K562 (cell line): ENCODE measurements at regions not wholly inside any gene's neighbourhood (a gene's known extent, or its start where the extent isn't known, plus 50 kb on each side); places are given as distances from the start of the nearest gene placed in this dataset.

Experiments used
- ATAC-seq: fragments of 200-7000 bp; cut with Tn5 transposase; 3 replicates; pipeline ENCODE4 v1.9.1; 2020; ENCODE audit warnings: moderate library complexity
- BruUV-seq: library from RNA; stranded (reverse); fragments of 400-500 nt; replicated peaks from 2 replicates; lab custom pipeline; 2021; lab: Mats Ljungman, UMichigan
- CTCF ChIA-PET: fragments of 300-600 bp; formaldehyde crosslinking; extraction: SDS; loops from one replicate; lab custom pipeline; 2021; ENCODE audit warnings: low intra/inter-chr PET ratio; lab: Yijun Ruan, JAX
- POLR2A ChIA-PET: fragments of 300-600, 350-650 bp; sonication (Branson Sonifier 250); formaldehyde crosslinking; extraction: SDS; loops from one replicate; lab custom pipeline; 2021; ENCODE audit warnings: antibody characterized with exemption, inconsistent platforms; lab: Yijun Ruan, JAX
- DNase-seq, 4 experiments: peaks; one replicate each; pipeline versions ENCODE4 v3.0.0 to v3.0.0-alpha.2; 2011 to 2018; ENCODE audit warnings: low spot score in 3 of 4, mixed read lengths in 3 of 4; ENCODE audit errors: extremely low read depth in 1 of 4
- FAIRE-seq: peaks from 2 replicates; lab custom pipeline; 2011; peaks lifted over from hg19 to GRCh38; lab: Jason Lieb, UNC
- H2AFZ ChIP-seq: 2 replicates; pipeline ENCODE4 v1.6.0; 2011; ENCODE audit warnings: low read depth, low read length, control low read depth, inconsistent platforms
- H3K27ac ChIP-seq: fragments of 200-600 bp; 3 replicates; pipeline ENCODE4 v1.8.0; 2011; ENCODE audit warnings: low read depth, mild to moderate bottlenecking, control low read depth, inconsistent platforms, low read length, moderate library complexity, mixed read lengths; ENCODE audit errors: extremely low read depth
- H3K27me3 ChIP-seq, 2 experiments: fragments of 300-600 bp in 1 of 2; 2 replicates in 1 of 2; 3 replicates in 1 of 2; pipeline versions ENCODE4 v1.6.0 to v1.8.0; 2011; ENCODE audit warnings: inconsistent platforms in 2 of 2, low read length in 2 of 2, mild to moderate bottlenecking in 1 of 2, mixed read lengths in 1 of 2, moderate library complexity in 1 of 2; ENCODE audit not compliant: control insufficient read depth in 2 of 2, insufficient read depth in 2 of 2
- H3K36me3 ChIP-seq: fragments of 300-600 bp; 3 replicates; pipeline ENCODE4 v1.8.0; 2011; ENCODE audit warnings: mild to moderate bottlenecking, low read length, inconsistent platforms; ENCODE audit not compliant: control insufficient read depth, insufficient read depth
- H3K4me1 ChIP-seq, 2 experiments: fragments of 200-600 bp in 1 of 2; replicated peaks in 1 of 2; 2 replicates in 1 of 2; 3 replicates in 1 of 2; pipeline versions ENCODE4 v1.5.1 to v1.8.0; 2011; ENCODE audit warnings: inconsistent platforms in 2 of 2, low read length in 2 of 2, mild to moderate bottlenecking in 1 of 2, mixed read lengths in 1 of 2, moderate library complexity in 1 of 2; ENCODE audit not compliant: control insufficient read depth in 2 of 2, insufficient read depth in 2 of 2
- H3K4me2 ChIP-seq: 2 replicates; pipeline ENCODE4 v1.6.1; 2011; ENCODE audit warnings: low read length, control low read depth, inconsistent platforms, mixed read lengths; ENCODE audit not compliant: insufficient read depth
- H3K4me3 ChIP-seq: fragments of 200-600 bp; sonication (generic), shearing (Covaris generic); 2 replicates; pipeline ENCODE4 v1.5.1; 2016; ENCODE audit warnings: control low read depth, inconsistent platforms
- H3K79me2 ChIP-seq: fragments of 200-600 bp; 3 replicates; pipeline ENCODE4 v1.8.0; 2011; ENCODE audit warnings: low read length, inconsistent platforms; ENCODE audit not compliant: control insufficient read depth, insufficient read depth
- H3K9ac ChIP-seq, 2 experiments: 2 replicates each; pipeline versions ENCODE4 v1.6.0 to v1.6.1; 2011; ENCODE audit warnings: low read depth in 2 of 2, low read length in 2 of 2, control low read depth in 1 of 2, inconsistent platforms in 1 of 2, mild to moderate bottlenecking in 1 of 2, mixed read lengths in 1 of 2; ENCODE audit not compliant: insufficient read depth in 1 of 2
- H3K9me1 ChIP-seq: one replicate; pipeline ENCODE4 v1.6.0; 2011; ENCODE audit warnings: inconsistent platforms, mild to moderate bottlenecking, low read length, moderate library complexity; ENCODE audit not compliant: control insufficient read depth, insufficient read depth
- H3K9me3 ChIP-seq: replicated peaks from 2 replicates; pipeline ENCODE4 v1.5.1; 2011; ENCODE audit warnings: low read depth, low read length, inconsistent platforms; ENCODE audit not compliant: control insufficient read depth, insufficient read depth
- H4K20me1 ChIP-seq: replicated peaks from 2 replicates; pipeline ENCODE4 v1.6.1; 2011; ENCODE audit warnings: low read length, inconsistent platforms, mixed read lengths; ENCODE audit not compliant: control insufficient read depth, insufficient read depth
- DMBX1 ChIP-seq: fragments of 250-450 bp; sonication (Bioruptor Pico); IDR thresholded peaks from 2 replicates; pipeline ENCODE4 v1.8.0; 2022; ENCODE audit warnings: inconsistent platforms, mild to moderate bottlenecking, moderate library complexity, borderline replicate concordance
- DPF2 ChIP-seq: fragments of 450-650 bp; IDR thresholded peaks from 2 replicates; pipeline ENCODE4 v1.6.1; 2016
- ESRRB ChIP-seq: fragments of 250-450 bp; sonication (Bioruptor Pico); IDR thresholded peaks from 2 replicates; pipeline ENCODE4 v1.5.0; 2020; ENCODE audit warnings: mild to moderate bottlenecking, moderate library complexity, borderline replicate concordance
- FOXP4 ChIP-seq: sonication (generic); formaldehyde crosslinking; IDR thresholded peaks from 2 replicates; pipeline ENCODE4 v1.8.0; 2022; ENCODE audit warnings: mild to moderate bottlenecking, missing genetic modification reagents, borderline replicate concordance
- HCFC1 ChIP-seq: IDR thresholded peaks from 2 replicates; pipeline ENCODE4 v1.6.1; 2012; ENCODE audit warnings: low read depth, low read length, improper control_type of control experiment
- HMG20B ChIP-seq: fragments of 250-450 bp; sonication (Bioruptor Pico); IDR thresholded peaks from 2 replicates; pipeline ENCODE4 v1.5.0; 2021; ENCODE audit warnings: mild to moderate bottlenecking
- NR2C1 ChIP-seq, 2 experiments: fragments of 450-650 bp; IDR thresholded peaks; 2 replicates each; pipeline ENCODE4 v1.6.1; 2017; ENCODE audit warnings: mild to moderate bottlenecking in 2 of 2, antibody characterized with exemption in 1 of 2, inconsistent platforms in 1 of 2, missing compliant biosample characterization in 1 of 2, missing genetic modification characterization in 1 of 2
- PHF21A ChIP-seq: fragments of 450-650 bp; IDR thresholded peaks from 2 replicates; pipeline ENCODE4 v1.6.1; 2017; ENCODE audit warnings: low read depth, borderline replicate concordance
- RBM34 ChIP-seq: fragments of 200-400 bp; formaldehyde crosslinking; IDR thresholded peaks from 2 replicates; pipeline ENCODE4 v1.6.1; 2018; ENCODE audit warnings: low read length, borderline replicate concordance; ENCODE audit not compliant: insufficient read depth
- RUNX1 ChIP-seq: sonication (generic); IDR thresholded peaks from 2 replicates; pipeline ENCODE4 v1.6.1; 2016; ENCODE audit warnings: antibody characterized with exemption, low read depth
- ZBED1 ChIP-seq: IDR thresholded peaks from 2 replicates; pipeline ENCODE4 v1.6.1; 2014
- ZBTB17 ChIP-seq: fragments of 450-650 bp; formaldehyde crosslinking; IDR thresholded peaks from 2 replicates; pipeline ENCODE4 v1.4.0; 2020; ENCODE audit warnings: mild to moderate bottlenecking
- ZBTB2 ChIP-seq: fragments of 450-650 bp; IDR thresholded peaks from 2 replicates; pipeline ENCODE4 v1.6.1; 2016; ENCODE audit warnings: antibody characterized with exemption
- ZNF239 ChIP-seq: fragments of 250-450 bp; sonication (Bioruptor Pico); IDR thresholded peaks from 2 replicates; pipeline ENCODE4 v1.4.0; 2020; ENCODE audit warnings: mild to moderate bottlenecking
- ZNF586 ChIP-seq: fragments of 450-650 bp; formaldehyde crosslinking; conservative IDR thresholded peaks from 2 replicates; pipeline ENCODE4 v1.4.0; 2020; ENCODE audit warnings: mild to moderate bottlenecking, moderate library complexity
- ZSCAN29 ChIP-seq: fragments of 450-650 bp; IDR thresholded peaks from 2 replicates; pipeline ENCODE4 v1.6.1; 2017
- WGBS: fragments of 100-300 bp; shearing (Covaris generic); methylation state at CpG from one replicate; pipeline ENCODE4 v1.1.6; 2016; ENCODE audit warnings: low coverage, mixed read lengths; ENCODE audit not compliant: insufficient coverage; ENCODE audit errors: missing lambda C conversion rate; 5-methylcytosine and 5-hydroxymethylcytosine counted together
- in situ Hi-C: fragments of 300-500 bp; cut with MboI; formaldehyde crosslinking; loops from 4 replicates; pipeline ENCODE4 v1.15.0; 2018; ENCODE audit warnings: inconsistent platforms, mixed read lengths
- intact Hi-C: fragments of 100-400 bp; cut with micrococcal nuclease; formaldehyde crosslinking; loops from 2 replicates; pipeline ENCODE4 v1.14.2; 2022

- no peak overlapping the region for H3K9ac ChIP-seq
- ATAC-seq = no peak
- no peaks in the 10 kb centered on the region for H3K9me1 ChIP-seq
- POLR2A ChIA-PET = no interaction called here
- no peak overlapping the region for H3K4me2 ChIP-seq
- no peaks in the 10 kb centered on the region for H3K27me3 ChIP-seq
- H3K27ac ChIP-seq = no peak overlapping the region
- no peaks in the 10 kb centered on the region for H3K79me2 ChIP-seq
- intact Hi-C loops = no loop called here
- TF ChIP-seq DPF2 (no peak), ZBTB2 (no peak), HMG20B (no peak), ZBED1 (no peak), RBM34 (no peak), ESRRB (CRISPR knock-in tag) (no peak)
- TF ChIP-seq, all 486 proteins: peak for 0
- DNase-seq = no peak
- no peaks in the 10 kb centered on the region for H3K9me3 ChIP-seq
- FAIRE-seq = no peak
- no peak overlapping the region for H2AFZ ChIP-seq
- WGBS = 7% methylated on average over 1 of the region's 1 CpG
- no TSS peak for BruUV-seq
- H3K4me3 ChIP-seq = no peak overlapping the region
- no peaks in the 10 kb centered on the region for H3K36me3 ChIP-seq
- no peaks in the 10 kb centered on the region for H3K4me1 ChIP-seq
- CTCF ChIA-PET = no interaction called here
- in situ Hi-C loops = no loop called here
- no peaks in the 10 kb centered on the region for H4K20me1 ChIP-seq
Measured at GRCh38 chr4:133084421-133084820, 64.7 kb upstream of the PCDH10 start.

- intact Hi-C loops (no loop called here), in situ Hi-C loops (no loop called here)
- no peaks in the 10 kb centered on the region for H3K9me3 ChIP-seq
- no peaks in the 10 kb centered on the region for H3K79me2 ChIP-seq
- H3K27me3 ChIP-seq = no peaks in the 10 kb centered on the region
- H3K9ac ChIP-seq = no peak overlapping the region
- no TSS peak for BruUV-seq
- H3K4me1 ChIP-seq = no peaks in the 10 kb centered on the region
- ATAC-seq (no peak), FAIRE-seq (no peak), DNase-seq (no peak)
- 0% methylated on average over 2 of the region's 2 CpGs for WGBS
- H2AFZ ChIP-seq = no peak overlapping the region
- H3K36me3 ChIP-seq = no peaks in the 10 kb centered on the region
- H3K4me2 ChIP-seq = no peak overlapping the region
- H4K20me1 ChIP-seq = no peaks in the 10 kb centered on the region
- no peak overlapping the region for H3K4me3 ChIP-seq
- ChIA-PET POLR2A (no interaction called here), CTCF (no interaction called here)
- no peak overlapping the region for H3K27ac ChIP-seq
- no peaks in the 10 kb centered on the region for H3K9me1 ChIP-seq
- no peak for TF ChIP-seq RUNX1
- TF ChIP-seq NR2C1 (IDR thresholded peaks at IDR 0.05) = no peak
- no peak for TF ChIP-seq NR2C1 (tag; IDR thresholded peaks at IDR 0.05)
- no peak for TF ChIP-seq ZNF239 (CRISPR knock-in tag)
- no peak for TF ChIP-seq PHF21A
- no peak for TF ChIP-seq ZSCAN29
- no peak for TF ChIP-seq HCFC1
- TF ChIP-seq FOXP4 (CRISPR knock-in tag) = no peak
- TF ChIP-seq ZNF586 (CRISPR knock-in tag) = no peak
- TF ChIP-seq DMBX1 (CRISPR knock-in tag) = no peak
- TF ChIP-seq ZBTB17 = no peak
Measured at GRCh38 chr4:133095591-133095990, 53.5 kb upstream of the PCDH10 start.
